ENCODE measurements at regions not wholly inside any gene's neighbourhood (a gene's known extent, or its start where the extent isn't known, plus 50 kb on each side); places are given as distances from the start of the nearest gene placed in this dataset.

- DNase-seq (ENCODE audit: low read depth in 1 of 2, low spot score in 1 of 2) = no peak
Measured at GRCh38 chr5:73292816-73293459, 119.9 kb downstream of the TMEM174 start.

- DNase-seq (ENCODE audit: low read depth in 1 of 2, low spot score in 1 of 2) = no peak
Measured at GRCh38 chr5:73291873-73292272, 118.9 kb downstream of the TMEM174 start.

- no peak for DNase-seq (ENCODE audit: low read depth in 1 of 2, low spot score in 1 of 2)
Measured at GRCh38 chr5:73290242-73290641, 117.2 kb downstream of the TMEM174 start.

- no peak for DNase-seq (ENCODE audit: low read depth in 1 of 2, low spot score in 1 of 2)
Measured at GRCh38 chr5:73288803-73289720, 116.1 kb downstream of the TMEM174 start.

- DNase-seq (ENCODE audit: low read depth in 1 of 2, low spot score in 1 of 2) = no peak
Measured at GRCh38 chr5:73286896-73287295, 113.9 kb downstream of the TMEM174 start.

DNA sequence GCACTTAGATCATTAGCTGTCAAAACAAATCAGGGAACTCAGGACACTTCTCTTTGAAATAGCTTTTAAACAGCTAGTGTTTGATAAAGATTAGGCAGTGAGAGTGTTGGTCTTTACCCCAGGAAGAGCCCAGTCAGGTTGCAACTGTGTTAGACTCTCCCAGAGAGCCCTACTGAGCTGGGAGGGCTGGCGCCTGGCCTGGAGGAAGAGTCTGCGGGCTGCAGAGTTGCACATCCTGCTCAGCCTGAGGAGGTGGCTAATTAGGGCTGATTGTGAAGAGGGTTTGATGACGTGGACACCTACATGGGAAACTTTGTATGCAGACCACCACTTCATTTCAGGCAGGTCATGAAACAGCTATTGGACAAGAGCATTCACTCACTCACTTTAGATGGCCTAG, 112.0 kb downstream of the TMEM174 start:
- DNase-seq (ENCODE audit: low read depth in 1 of 2, low spot score in 1 of 2) = no peak

GRCh38 chr5:73284220-73284795, 111.3 kb downstream of the TMEM174 start:
- DNase-seq (ENCODE audit: low read depth in 1 of 2, low spot score in 1 of 2) = no peak

- no peak for DNase-seq (ENCODE audit: low read depth in 1 of 2, low spot score in 1 of 2)
Measured at GRCh38 chr5:73282923-73283322, 109.9 kb downstream of the TMEM174 start.

DNA sequence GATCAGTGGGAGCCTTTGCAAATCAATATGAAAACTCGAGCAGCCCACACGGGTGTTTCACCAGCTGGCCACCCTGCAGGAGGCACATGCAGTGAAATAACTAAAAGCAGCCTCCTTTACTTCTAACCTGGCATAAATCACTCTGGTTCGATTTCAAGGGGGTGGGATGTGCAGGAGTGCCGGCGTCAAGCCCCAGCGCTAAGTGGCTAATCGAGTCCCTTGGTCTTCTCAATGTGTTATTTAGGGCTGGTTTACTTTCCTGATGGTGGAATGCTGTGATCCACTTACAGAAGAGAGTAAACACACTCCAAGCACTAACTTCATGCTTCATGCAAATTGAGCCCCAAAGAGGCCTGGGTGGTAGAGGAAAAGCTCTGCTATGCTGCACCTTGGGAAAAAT, 109.4 kb downstream of the TMEM174 start:
- DNase-seq (ENCODE audit: low read depth in 1 of 2, low spot score in 1 of 2) = no peak

DNA sequence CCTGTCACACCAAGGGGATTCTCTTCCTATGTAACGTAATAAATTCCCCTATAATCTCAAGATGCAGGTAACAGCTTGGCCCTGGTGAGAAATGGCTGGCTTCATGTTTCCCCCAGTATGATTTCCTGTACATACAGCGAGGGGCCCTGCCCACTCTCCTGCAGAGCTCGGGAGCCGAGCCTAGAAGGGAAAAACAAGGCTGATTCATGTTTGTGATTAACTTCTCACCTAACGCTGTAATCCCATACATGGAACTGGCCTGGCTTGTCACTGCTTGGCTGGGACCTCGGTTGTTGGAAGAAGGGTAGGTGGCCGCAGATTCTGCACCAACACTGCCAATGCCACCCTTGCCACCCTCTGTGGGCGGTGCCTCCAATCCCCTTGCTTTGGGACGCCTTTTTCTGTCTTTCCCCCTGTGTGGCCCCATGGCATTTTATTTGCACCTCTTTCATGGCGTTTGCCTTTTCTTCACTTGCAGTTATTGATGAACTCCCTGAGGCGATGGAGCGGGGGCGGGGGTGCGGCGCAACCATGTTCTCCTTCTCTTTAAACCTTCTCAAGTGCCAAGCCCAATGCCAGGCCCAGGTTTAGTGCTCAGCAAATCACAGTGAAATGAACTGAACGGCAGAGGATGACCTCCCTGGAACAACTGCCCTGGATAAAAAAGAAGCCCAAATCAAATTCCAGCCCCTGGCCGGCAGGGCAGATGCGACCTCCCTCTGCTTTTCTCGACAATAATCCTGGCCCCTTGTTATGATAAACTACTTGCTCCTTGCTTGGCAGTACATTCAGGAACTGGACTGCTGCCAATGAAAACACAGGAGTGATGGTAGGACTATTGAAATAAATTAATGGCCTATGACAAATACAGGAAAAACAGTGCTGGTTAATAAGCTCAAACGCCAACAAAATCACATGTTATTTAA, 108.1 kb downstream of the TMEM174 start:
- no peak for DNase-seq (ENCODE audit: low read depth in 1 of 2, low spot score in 1 of 2)

DNA sequence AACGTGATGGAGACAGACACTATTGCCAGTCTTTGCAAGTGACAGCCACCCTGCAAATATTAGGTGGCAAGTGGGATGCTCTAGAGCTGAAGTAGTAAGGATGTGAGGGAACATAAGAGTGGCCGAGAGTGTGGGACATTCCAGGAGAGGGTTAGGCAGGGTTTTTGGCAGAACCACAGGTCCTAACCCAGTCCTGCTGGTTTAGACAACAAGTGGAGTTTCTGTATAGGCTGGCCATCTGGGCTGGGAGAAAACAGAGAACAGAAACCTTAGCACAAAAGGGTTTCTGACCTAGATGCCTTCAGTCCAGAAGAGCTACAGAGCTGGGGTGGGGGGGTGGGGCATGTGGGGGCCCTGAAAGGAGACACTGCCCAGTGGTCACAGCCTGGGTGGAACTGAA, 107.4 kb downstream of the TMEM174 start:
- DNase-seq (ENCODE audit: low read depth in 1 of 2, low spot score in 1 of 2) = no peak

DNA sequence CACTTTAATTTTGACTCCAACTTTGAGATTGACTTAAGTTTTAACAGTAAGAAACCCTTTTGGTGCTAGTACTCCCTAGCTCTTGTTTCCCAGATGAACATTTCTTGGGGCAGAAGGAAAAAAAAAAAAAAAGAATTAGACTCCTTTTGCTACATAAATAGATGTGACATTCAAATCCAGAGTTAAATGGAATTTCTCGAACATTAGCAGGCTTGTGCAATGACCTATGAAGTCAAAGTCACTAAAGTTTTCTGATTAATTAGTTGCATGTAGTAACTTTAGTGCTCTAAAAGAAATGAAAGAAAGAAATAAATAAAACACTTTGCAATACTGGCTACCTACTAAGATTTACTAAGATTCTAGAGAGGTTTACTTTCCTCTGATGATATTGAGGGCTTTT, 106.8 kb downstream of the TMEM174 start:
- DNase-seq (ENCODE audit: low read depth in 1 of 2, low spot score in 1 of 2) = no peak

DNA sequence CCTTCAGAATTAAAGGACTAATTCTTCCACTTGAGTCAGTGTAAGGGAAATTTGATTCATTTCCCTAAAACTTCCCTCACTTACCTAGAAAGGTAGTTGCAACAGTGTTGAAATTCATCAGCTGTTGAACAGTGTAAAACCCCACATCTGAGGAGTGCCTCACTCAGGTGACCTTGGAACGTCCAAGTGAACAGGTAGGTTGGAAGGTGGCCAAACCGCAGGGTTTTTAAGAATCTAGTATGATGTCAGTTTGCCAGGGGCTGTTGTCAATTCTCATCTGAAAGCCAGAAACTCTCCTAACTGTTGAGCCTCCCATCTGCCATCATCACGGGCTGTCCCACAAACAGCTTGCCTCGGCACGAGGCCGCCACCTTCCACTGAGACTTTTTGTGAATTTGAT, 105.7 kb downstream of the TMEM174 start:
- DNase-seq (ENCODE audit: low read depth in 1 of 2, low spot score in 1 of 2) = no peak

DNA sequence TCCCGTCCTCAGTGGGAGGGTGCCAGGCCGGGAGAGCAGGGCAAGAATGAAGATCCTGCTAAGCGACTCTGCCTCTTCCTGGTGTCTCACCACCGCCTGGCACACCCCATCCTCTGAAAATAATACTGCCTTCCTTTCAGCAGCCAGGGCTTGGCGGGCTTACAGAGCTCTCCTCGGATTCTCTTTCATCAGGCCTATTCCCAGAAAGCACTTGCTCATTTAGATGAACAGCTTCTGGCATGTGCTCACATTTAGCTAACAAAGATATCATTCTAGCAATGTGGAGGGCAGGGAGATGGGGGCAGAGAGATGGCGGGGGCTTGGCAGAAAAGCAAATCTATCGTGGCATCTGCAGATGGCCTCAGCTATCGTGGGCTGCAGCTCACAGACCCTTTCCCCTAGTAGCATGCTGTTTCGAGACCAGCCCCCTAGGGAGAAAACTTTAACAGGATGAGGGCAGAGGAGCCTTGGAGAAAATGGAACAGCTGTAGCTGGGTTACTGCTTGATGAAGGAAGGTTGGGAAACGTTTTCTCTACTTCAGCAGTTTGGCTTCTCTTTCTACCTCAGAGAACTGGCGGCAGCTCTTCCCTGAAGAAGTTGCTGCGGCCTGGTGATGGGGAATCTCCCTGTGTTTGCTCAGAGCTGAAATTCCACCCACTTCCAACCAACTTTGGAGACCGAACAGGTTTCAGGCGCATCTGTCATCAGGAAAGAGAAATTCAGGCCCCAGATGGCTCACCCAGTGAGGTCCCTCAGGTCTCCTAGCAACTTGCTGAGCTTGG, 102.1 kb downstream of the TMEM174 start:
- no peak for DNase-seq (ENCODE audit: low read depth in 1 of 2, low spot score in 1 of 2)

DNA sequence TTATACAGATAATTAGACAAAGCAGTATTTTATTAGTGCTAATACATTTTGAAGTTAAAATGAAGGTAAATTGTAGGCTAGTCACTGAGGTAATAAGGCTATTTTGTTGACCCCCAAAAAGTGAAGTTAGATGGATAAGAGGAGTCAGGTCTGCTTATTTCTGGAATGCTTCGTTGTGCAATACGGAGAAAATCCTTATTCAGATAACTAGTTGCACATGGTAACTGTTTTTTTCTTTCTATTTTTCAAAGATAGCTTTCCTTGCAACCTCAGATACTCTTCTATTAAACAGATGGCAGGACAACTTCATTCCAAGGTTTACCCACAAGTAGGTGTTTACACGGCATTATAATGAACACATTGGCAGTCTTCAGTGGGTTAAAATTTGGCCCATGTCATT, 101.1 kb downstream of the TMEM174 start:
- no peak for DNase-seq (ENCODE audit: low read depth in 1 of 2, low spot score in 1 of 2)

DNA sequence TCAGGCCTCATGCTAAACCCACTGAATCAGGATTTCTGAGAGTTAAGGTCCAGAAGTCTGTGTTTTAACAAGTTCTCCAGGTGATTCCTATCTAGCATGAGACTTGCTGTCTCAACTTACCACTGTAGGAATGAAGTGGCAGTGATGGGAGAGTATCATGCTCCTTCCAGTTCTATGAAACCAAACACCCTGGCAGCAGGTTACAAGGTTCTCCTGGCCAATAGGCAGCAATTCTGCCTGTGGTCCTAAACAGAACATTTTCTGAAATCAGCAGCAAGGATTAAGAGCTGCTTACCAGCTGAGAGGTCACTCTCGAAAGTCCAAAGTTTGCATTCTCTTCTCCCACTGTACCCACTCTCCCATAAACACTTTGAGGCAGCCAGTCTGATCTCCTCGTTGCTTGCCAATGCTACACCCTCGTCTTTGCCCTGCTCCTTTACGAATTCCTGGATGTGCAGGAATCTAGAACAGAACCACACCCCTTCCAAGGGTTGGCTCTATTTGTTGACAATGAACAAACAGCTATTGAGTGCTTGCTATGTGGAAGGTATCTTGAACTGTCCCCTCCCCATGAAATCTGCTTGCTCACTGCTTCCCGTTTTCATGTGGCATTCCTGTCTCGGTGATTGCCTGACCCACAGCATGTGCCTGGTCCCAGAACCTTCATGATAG, 100.5 kb downstream of the TMEM174 start:
- no peak for DNase-seq (ENCODE audit: low read depth in 1 of 2, low spot score in 1 of 2)

GRCh38 chr5:73272351-73272750, 99.4 kb downstream of the TMEM174 start:
- DNase-seq (ENCODE audit: low read depth in 1 of 2, low spot score in 1 of 2) = no peak

DNA sequence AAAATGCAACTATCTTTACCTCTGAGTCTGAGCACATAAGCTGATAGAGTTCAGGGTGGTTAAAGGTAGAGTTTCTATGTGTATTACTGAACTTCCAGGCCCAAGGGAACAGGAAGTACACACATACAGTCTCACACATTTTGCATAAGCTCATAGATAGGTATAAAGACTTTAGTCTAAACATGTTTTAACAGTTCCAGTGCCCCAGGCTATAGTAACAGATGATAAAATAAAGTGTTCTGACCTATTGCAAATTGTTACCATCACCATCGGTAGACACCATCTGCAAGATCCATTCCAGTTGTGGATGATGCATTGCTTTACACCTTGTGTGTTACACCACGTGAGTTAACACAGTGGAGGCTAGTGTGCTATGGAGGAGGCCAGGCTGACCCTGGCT, 95.8 kb downstream of the TMEM174 start:
- no peak for DNase-seq (ENCODE audit: low read depth in 1 of 2, low spot score in 1 of 2)

DNA sequence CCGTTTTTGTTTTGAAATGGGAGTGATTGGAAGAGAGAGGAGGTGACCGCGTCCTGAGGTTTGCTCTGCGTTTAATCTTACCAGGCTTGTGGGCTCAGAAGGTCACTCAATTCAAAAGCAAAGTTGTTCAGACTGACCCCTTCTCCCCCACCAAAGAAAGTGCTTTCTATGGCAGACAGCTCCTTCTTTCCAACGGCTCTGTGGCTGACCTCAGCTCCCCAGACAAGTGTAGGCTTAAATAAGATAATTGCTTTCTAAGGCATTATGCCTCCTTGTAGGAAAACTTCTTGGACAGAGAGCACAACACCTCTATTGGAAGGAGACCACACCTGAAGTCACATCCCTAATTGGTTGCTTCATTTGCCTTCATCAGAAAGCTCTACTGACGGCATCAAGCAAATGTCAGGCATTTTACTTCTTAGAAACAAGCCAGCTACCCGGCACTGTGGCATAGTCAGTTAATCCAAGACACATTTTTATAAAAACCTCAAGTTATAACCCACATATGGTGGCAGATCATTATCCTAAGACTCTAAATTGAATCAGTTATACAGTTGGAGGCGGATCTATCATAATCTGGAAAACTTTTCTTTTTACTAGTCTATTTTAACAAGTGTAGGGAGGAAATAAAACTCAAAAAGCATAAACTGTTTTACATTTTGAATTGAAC, 94.9 kb downstream of the TMEM174 start:
- no peak for DNase-seq (ENCODE audit: low read depth in 1 of 2, low spot score in 1 of 2)
